OCI-LY1 (cell line): ENCODE measurements at regions not wholly inside any gene's neighbourhood (a gene's known extent, or its start where the extent isn't known, plus 50 kb on each side); places are given as distances from the start of the nearest gene placed in this dataset.

Experiments used
- EZH2 ChIP-seq: fragments of 200-600 bp; sonication (generic), shearing (Covaris generic); IDR thresholded peaks from 2 replicates; pipeline ENCODE4 v1.8.0; 2017; ENCODE audit warnings: borderline replicate concordance, mixed run types, mild to moderate bottlenecking, antibody characterized with exemption, low read length, moderate library complexity, mixed read lengths
- TF ChIP-seq, protein P1 (sequence below): fragments of 200-600 bp; sonication (generic), shearing (Covaris generic); IDR thresholded peaks from 2 replicates; pipeline ENCODE4 v1.5.1; 2017; ENCODE audit warnings: mild to moderate bottlenecking, antibody characterized with exemption, low read length, moderate library complexity, mixed read lengths

GRCh38 chr16:59558679-59559078 is 824.6 kb upstream of the GOT2 start:
- TF ChIP-seq, protein P1, sequence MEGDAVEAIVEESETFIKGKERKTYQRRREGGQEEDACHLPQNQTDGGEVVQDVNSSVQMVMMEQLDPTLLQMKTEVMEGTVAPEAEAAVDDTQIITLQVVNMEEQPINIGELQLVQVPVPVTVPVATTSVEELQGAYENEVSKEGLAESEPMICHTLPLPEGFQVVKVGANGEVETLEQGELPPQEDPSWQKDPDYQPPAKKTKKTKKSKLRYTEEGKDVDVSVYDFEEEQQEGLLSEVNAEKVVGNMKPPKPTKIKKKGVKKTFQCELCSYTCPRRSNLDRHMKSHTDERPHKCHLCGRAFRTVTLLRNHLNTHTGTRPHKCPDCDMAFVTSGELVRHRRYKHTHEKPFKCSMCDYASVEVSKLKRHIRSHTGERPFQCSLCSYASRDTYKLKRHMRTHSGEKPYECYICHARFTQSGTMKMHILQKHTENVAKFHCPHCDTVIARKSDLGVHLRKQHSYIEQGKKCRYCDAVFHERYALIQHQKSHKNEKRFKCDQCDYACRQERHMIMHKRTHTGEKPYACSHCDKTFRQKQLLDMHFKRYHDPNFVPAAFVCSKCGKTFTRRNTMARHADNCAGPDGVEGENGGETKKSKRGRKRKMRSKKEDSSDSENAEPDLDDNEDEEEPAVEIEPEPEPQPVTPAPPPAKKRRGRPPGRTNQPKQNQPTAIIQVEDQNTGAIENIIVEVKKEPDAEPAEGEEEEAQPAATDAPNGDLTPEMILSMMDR: no peak
- no peak for TF ChIP-seq EZH2
